ENCODE measurements at regions not wholly inside any gene's neighbourhood (a gene's known extent, or its start where the extent isn't known, plus 50 kb on each side); places are given as distances from the start of the nearest gene placed in this dataset.

- peaks cover 27% of the 10 kb centered on the region for H3K36me3 ChIP-seq (ENCODE audit: control insufficient read depth, insufficient read depth, low read length)
- no peak overlapping the region for H3K4me3 ChIP-seq (ENCODE audit: low read depth, low read length)
- H3K27me3 ChIP-seq (ENCODE audit: control insufficient read depth, insufficient read depth, low read length) = no peaks in the 10 kb centered on the region
- no peak overlapping the region for H3K9ac ChIP-seq (ENCODE audit: low read length)
- no peaks in the 10 kb centered on the region for H3K9me3 ChIP-seq (ENCODE audit: control insufficient read depth, insufficient read depth, low read depth, low read length)
- peaks cover 13% of the 10 kb centered on the region for H3K4me1 ChIP-seq (ENCODE audit: control insufficient read depth, insufficient read depth, low read length)
- no peak overlapping the region for H3K27ac ChIP-seq (ENCODE audit: low read depth, low read length)
Measured at GRCh38 chr17:77502626-77503292, 362.0 kb downstream of the SEC14L1 start.

DNA sequence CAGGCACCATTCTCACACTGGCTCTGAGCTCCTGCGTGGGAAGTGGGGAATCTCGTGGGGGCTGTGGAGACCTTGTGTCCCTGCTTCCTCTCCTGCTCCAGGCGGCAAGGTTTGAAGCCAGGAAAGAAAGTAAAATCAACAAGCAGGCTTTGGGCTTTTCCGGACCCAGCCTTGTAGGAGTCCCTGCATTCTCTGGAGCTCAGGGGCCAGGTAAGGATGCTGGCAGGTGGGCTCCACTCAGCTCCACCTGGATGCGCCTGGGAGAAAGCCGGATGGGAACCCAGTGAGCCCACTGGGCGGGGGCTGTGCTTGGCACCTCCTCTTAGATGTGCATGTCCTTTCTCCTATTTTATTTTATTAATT, 362.5 kb downstream of the SEC14L1 start:
- Histone ChIP-seq H3K4me1 (ENCODE audit: control insufficient read depth, insufficient read depth, low read length) (peaks cover 16% of the 10 kb centered on the region), H3K27ac (ENCODE audit: low read depth, low read length) (no peak overlapping the region), H3K9me3 (ENCODE audit: control insufficient read depth, insufficient read depth, low read depth, low read length) (no peaks in the 10 kb centered on the region), H3K9ac (ENCODE audit: low read length) (no peak overlapping the region), H3K27me3 (ENCODE audit: control insufficient read depth, insufficient read depth, low read length) (no peaks in the 10 kb centered on the region), H3K36me3 (ENCODE audit: control insufficient read depth, insufficient read depth, low read length) (peaks cover 23% of the 10 kb centered on the region), H3K4me3 (ENCODE audit: low read depth, low read length) (no peak overlapping the region)

- Histone ChIP-seq H3K9me3 (ENCODE audit: control insufficient read depth, insufficient read depth, low read depth, low read length) (peaks cover 2% of the 10 kb centered on the region; the same call in 1 of the 2 replicates), H3K9ac (ENCODE audit: low read length) (no peak overlapping the region), H3K4me1 (ENCODE audit: control insufficient read depth, insufficient read depth, low read length) (peaks cover 19% of the 10 kb centered on the region), H3K27ac (ENCODE audit: low read depth, low read length) (peak overlapping the region; percentile 7; the same call in 1 of the 2 replicates), H3K27me3 (ENCODE audit: control insufficient read depth, insufficient read depth, low read length) (no peaks in the 10 kb centered on the region), H3K36me3 (ENCODE audit: control insufficient read depth, insufficient read depth, low read length) (peaks cover 20% of the 10 kb centered on the region), H3K4me3 (ENCODE audit: low read depth, low read length) (no peak overlapping the region)
Measured at GRCh38 chr17:77503916-77504651, 363.3 kb downstream of the SEC14L1 start.

- Histone ChIP-seq H3K36me3 (ENCODE audit: control insufficient read depth, insufficient read depth, low read length) (peaks cover 18% of the 10 kb centered on the region), H3K9ac (ENCODE audit: low read length) (no peak overlapping the region), H3K9me3 (ENCODE audit: control insufficient read depth, insufficient read depth, low read depth, low read length) (peaks cover 8% of the 10 kb centered on the region; the same call in 1 of the 2 replicates), H3K27me3 (ENCODE audit: control insufficient read depth, insufficient read depth, low read length) (no peaks in the 10 kb centered on the region), H3K4me1 (ENCODE audit: control insufficient read depth, insufficient read depth, low read length) (peaks cover 19% of the 10 kb centered on the region), H3K27ac (ENCODE audit: low read depth, low read length) (peak overlapping the region; percentile 7; the same call in 1 of the 2 replicates), H3K4me3 (ENCODE audit: low read depth, low read length) (no peak overlapping the region)
Measured at GRCh38 chr17:77504652-77505155, 363.9 kb downstream of the SEC14L1 start.

DNA sequence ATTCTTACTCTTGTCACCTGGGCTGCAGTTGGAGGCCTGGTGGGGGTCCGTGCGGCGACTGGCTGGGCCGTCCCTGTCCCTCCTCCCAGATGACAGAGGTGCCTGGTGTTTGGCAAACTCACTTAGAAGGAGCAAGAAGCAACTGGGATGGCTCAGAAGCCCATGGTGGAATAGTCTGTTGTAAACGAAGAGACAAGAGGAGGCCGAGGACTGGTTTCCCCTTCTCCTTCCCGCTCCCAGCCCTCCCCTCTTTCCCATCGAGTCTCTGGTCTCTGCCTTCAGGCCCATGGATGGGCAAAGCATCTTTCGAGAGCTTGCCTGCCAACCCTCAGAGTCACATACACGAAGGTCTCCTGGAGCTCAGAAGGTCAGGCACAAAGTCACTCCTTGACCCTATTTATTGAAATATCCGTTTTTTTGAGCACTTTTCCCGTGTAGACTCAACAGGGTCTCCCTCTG, 364.4 kb downstream of the SEC14L1 start:
- Histone ChIP-seq H3K4me3 (ENCODE audit: low read depth, low read length) (no peak overlapping the region), H3K4me1 (ENCODE audit: control insufficient read depth, insufficient read depth, low read length) (peaks cover 19% of the 10 kb centered on the region), H3K27me3 (ENCODE audit: control insufficient read depth, insufficient read depth, low read length) (no peaks in the 10 kb centered on the region), H3K27ac (ENCODE audit: low read depth, low read length) (no peak overlapping the region), H3K9ac (ENCODE audit: low read length) (no peak overlapping the region), H3K36me3 (ENCODE audit: control insufficient read depth, insufficient read depth, low read length) (peaks cover 14% of the 10 kb centered on the region), H3K9me3 (ENCODE audit: control insufficient read depth, insufficient read depth, low read depth, low read length) (peaks cover 10% of the 10 kb centered on the region; the same call in 1 of the 2 replicates)

GRCh38 chr17:77506371-77506991, 365.7 kb downstream of the SEC14L1 start:
- no peaks in the 10 kb centered on the region for H3K27me3 ChIP-seq (ENCODE audit: control insufficient read depth, insufficient read depth, low read length)
- H3K27ac ChIP-seq (ENCODE audit: low read depth, low read length) = no peak overlapping the region
- peaks cover 19% of the 10 kb centered on the region for H3K4me1 ChIP-seq (ENCODE audit: control insufficient read depth, insufficient read depth, low read length)
- peaks cover 14% of the 10 kb centered on the region for H3K9me3 ChIP-seq (ENCODE audit: control insufficient read depth, insufficient read depth, low read depth, low read length)
- no peak overlapping the region for H3K9ac ChIP-seq (ENCODE audit: low read length)
- H3K4me3 ChIP-seq (ENCODE audit: low read depth, low read length) = no peak overlapping the region
- H3K36me3 ChIP-seq (ENCODE audit: control insufficient read depth, insufficient read depth, low read length) = peaks cover 9% of the 10 kb centered on the region

- no peak overlapping the region for H3K9ac ChIP-seq (ENCODE audit: low read length)
- H3K36me3 ChIP-seq (ENCODE audit: control insufficient read depth, insufficient read depth, low read length) = peaks cover 8% of the 10 kb centered on the region
- no peak overlapping the region for H3K27ac ChIP-seq (ENCODE audit: low read depth, low read length)
- peaks cover 20% of the 10 kb centered on the region for H3K9me3 ChIP-seq (ENCODE audit: control insufficient read depth, insufficient read depth, low read depth, low read length)
- H3K4me3 ChIP-seq (ENCODE audit: low read depth, low read length) = no peak overlapping the region
- peaks cover 19% of the 10 kb centered on the region for H3K4me1 ChIP-seq (ENCODE audit: control insufficient read depth, insufficient read depth, low read length)
- H3K27me3 ChIP-seq (ENCODE audit: control insufficient read depth, insufficient read depth, low read length) = no peaks in the 10 kb centered on the region
Measured at GRCh38 chr17:77507111-77507885, 366.5 kb downstream of the SEC14L1 start.

- no peak overlapping the region for H3K4me3 ChIP-seq (ENCODE audit: low read depth, low read length)
- peaks cover 20% of the 10 kb centered on the region for H3K9me3 ChIP-seq (ENCODE audit: control insufficient read depth, insufficient read depth, low read depth, low read length)
- no peaks in the 10 kb centered on the region for H3K27me3 ChIP-seq (ENCODE audit: control insufficient read depth, insufficient read depth, low read length)
- H3K9ac ChIP-seq (ENCODE audit: low read length) = no peak overlapping the region
- H3K36me3 ChIP-seq (ENCODE audit: control insufficient read depth, insufficient read depth, low read length) = peaks cover 6% of the 10 kb centered on the region; the same call in 1 of the 2 replicates
- no peak overlapping the region for H3K27ac ChIP-seq (ENCODE audit: low read depth, low read length)
- H3K4me1 ChIP-seq (ENCODE audit: control insufficient read depth, insufficient read depth, low read length) = peaks cover 19% of the 10 kb centered on the region
Measured at GRCh38 chr17:77508047-77508715, 367.4 kb downstream of the SEC14L1 start.

DNA sequence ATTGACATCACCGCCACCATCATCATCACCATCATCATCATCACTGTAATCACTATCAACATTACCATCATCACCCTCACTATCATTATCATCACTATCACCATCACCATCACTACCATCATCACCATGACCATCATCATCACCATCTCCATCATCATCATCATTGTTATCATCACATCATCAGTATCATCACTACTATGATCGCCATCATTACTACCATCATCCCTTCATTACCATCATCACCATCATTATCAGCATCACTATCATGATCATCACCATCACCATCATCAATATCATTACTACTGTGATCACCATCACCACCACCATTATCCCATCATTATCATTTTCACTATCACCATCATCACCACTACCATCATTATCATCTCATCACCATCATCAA, 368.3 kb downstream of the SEC14L1 start:
- H3K27ac ChIP-seq (ENCODE audit: low read depth, low read length) = no peak overlapping the region

GRCh38 chr17:77509599-77509998, 368.8 kb downstream of the SEC14L1 start:
- Histone ChIP-seq H3K4me1 (ENCODE audit: control insufficient read depth, insufficient read depth, low read length) (peaks cover 11% of the 10 kb centered on the region), H3K9ac (ENCODE audit: low read length) (no peak overlapping the region), H3K36me3 (ENCODE audit: control insufficient read depth, insufficient read depth, low read length) (peaks cover 6% of the 10 kb centered on the region; the same call in 1 of the 2 replicates), H3K9me3 (ENCODE audit: control insufficient read depth, insufficient read depth, low read depth, low read length) (peaks cover 20% of the 10 kb centered on the region), H3K4me3 (ENCODE audit: low read depth, low read length) (no peak overlapping the region), H3K27me3 (ENCODE audit: control insufficient read depth, insufficient read depth, low read length) (no peaks in the 10 kb centered on the region), H3K27ac (ENCODE audit: low read depth, low read length) (no peak overlapping the region)

More for the DNA sequence above, 368.3 kb downstream of the SEC14L1 start:
- peaks cover 6% of the 10 kb centered on the region; the same call in 1 of the 2 replicates for H3K36me3 ChIP-seq (ENCODE audit: control insufficient read depth, insufficient read depth, low read length)
- H3K9ac ChIP-seq (ENCODE audit: low read length) = no peak overlapping the region
- no peak overlapping the region for H3K4me3 ChIP-seq (ENCODE audit: low read depth, low read length)
- no peaks in the 10 kb centered on the region for H3K27me3 ChIP-seq (ENCODE audit: control insufficient read depth, insufficient read depth, low read length)
- H3K4me1 ChIP-seq (ENCODE audit: control insufficient read depth, insufficient read depth, low read length) = peaks cover 16% of the 10 kb centered on the region
- H3K9me3 ChIP-seq (ENCODE audit: control insufficient read depth, insufficient read depth, low read depth, low read length) = peaks cover 20% of the 10 kb centered on the region
